ENCODE measurements at regions not wholly inside any gene's neighbourhood (a gene's known extent, or its start where the extent isn't known, plus 50 kb on each side); places are given as distances from the start of the nearest gene placed in this dataset.
"Not testable (repeated sequence)": the region's sequence is repeated elsewhere in the genome, so short reads cannot be mapped to it uniquely, and the experiment has no call there.

DNA sequence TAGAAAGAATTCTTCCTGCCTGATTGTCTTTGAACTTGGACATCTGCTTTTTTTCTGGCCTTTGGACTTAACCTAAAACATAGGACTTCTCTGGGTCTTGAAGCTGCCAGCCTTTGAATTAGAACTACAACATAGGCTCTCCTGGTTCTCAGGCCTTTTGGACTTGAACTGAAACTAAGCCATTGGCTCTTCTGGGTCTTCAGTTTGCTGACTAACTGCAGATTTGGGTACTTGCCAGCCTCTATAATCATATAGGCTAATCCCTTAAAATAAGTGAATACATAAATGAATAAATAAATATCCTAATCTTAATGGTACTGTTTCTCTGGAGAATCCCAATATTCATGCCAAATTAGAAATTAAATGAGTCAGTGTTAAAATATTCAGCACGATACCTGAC is 473.4 kb upstream of the PAPPA start:
- H3K27me3 ChIP-seq (ENCODE audit: control insufficient read depth in 3 of 3, insufficient read depth in 3 of 3, low read length in 3 of 3): no peaks in the 10 kb centered on the region
- H3K36me3 ChIP-seq (ENCODE audit: control insufficient read depth in 3 of 3, insufficient read depth in 2 of 3, low read depth in 1 of 3, low read length in 3 of 3): no peaks in the 10 kb centered on the region
- no peak overlapping the region for H3K4me3 ChIP-seq (ENCODE audit: low read depth in 1 of 3, low read length in 3 of 3)
- FAIRE-seq (no peak), DNase-seq (no peak)
- WGBS, 3 donors: 62 to 83% (median 79%) methylated on average over 1 of the region's 1 CpG
- no peaks in the 10 kb centered on the region for H3K9me3 ChIP-seq (ENCODE audit: control insufficient read depth in 2 of 2, insufficient read depth in 1 of 2, low read depth in 1 of 2, low read length in 1 of 2)
- H3K27ac ChIP-seq (ENCODE audit: low read depth in 1 of 3, low read length in 2 of 3): no peak overlapping the region
- no peaks in the 10 kb centered on the region for H3K4me1 ChIP-seq (ENCODE audit: control insufficient read depth in 3 of 3, insufficient read depth in 2 of 3, low read depth in 1 of 3, low read length in 2 of 3)

DNA sequence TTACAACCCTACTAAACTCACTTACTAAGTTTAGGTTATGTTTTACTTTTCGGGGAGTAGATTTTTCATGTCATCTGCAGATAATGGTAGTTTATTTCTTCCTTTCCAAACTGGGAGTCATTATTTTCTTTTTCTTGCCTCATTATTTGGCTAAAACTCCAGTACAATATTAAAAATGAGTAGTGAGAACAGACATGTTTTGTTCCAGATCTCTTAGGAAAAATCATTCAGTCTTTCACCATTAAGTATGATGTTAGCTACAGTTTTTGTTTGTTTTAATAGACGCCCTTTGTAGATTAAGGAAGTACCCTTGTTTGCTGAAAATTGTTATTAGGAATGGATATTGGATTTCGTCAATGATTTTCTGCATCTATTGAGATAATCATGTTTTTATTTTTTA is 472.0 kb upstream of the PAPPA start:
- Histone ChIP-seq H3K9me3 (ENCODE audit: control insufficient read depth in 2 of 2, insufficient read depth in 1 of 2, low read depth in 1 of 2, low read length in 1 of 2) (no peaks in the 10 kb centered on the region), H3K4me3 (ENCODE audit: low read depth in 1 of 3, low read length in 3 of 3) (no peak overlapping the region), H3K4me1 (ENCODE audit: control insufficient read depth in 3 of 3, insufficient read depth in 2 of 3, low read depth in 1 of 3, low read length in 2 of 3) (no peaks in the 10 kb centered on the region), H3K27me3 (ENCODE audit: control insufficient read depth in 3 of 3, insufficient read depth in 3 of 3, low read length in 3 of 3) (no peaks in the 10 kb centered on the region), H3K36me3 (ENCODE audit: control insufficient read depth in 3 of 3, insufficient read depth in 2 of 3, low read depth in 1 of 3, low read length in 3 of 3) (no peaks in the 10 kb centered on the region), H3K27ac (ENCODE audit: low read depth in 1 of 3, low read length in 2 of 3) (no peak overlapping the region)
- WGBS, 3 donors: 69 to 73% (median 71%) methylated on average over 3 of the region's 3 CpGs
- no peak for DNase-seq
- no peak for FAIRE-seq

DNA sequence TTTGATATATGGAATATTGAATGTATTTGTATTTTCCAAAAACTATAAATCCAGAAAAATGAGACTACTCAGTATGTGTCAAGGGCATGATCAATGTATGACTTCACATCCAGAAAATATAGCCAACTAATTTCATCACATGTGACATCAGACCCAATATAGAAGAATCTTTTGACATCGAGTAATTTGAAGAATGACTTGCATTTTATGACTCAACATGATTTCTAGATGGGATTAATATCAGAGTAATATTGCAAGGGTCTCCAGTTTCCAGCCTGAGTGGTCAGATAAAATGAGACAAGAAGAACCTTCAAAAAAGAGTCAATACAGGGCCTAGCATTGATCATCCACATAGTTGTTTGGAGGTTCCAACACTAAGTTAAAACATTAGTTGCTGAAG is 467.5 kb upstream of the PAPPA start:
- Histone ChIP-seq H3K27me3 (ENCODE audit: control insufficient read depth in 3 of 3, insufficient read depth in 3 of 3, low read length in 3 of 3) (no peaks in the 10 kb centered on the region), H3K9me3 (ENCODE audit: control insufficient read depth in 2 of 2, insufficient read depth in 1 of 2, low read depth in 1 of 2, low read length in 1 of 2) (no peaks in the 10 kb centered on the region), H3K4me3 (ENCODE audit: low read depth in 1 of 3, low read length in 3 of 3) (no peak overlapping the region), H3K36me3 (ENCODE audit: control insufficient read depth in 3 of 3, insufficient read depth in 2 of 3, low read depth in 1 of 3, low read length in 3 of 3) (no peaks in the 10 kb centered on the region), H3K27ac (ENCODE audit: low read depth in 1 of 3, low read length in 2 of 3) (no peak overlapping the region), H3K4me1 (ENCODE audit: control insufficient read depth in 3 of 3, insufficient read depth in 2 of 3, low read depth in 1 of 3, low read length in 2 of 3) (no peaks in the 10 kb centered on the region)
- FAIRE-seq (no peak), DNase-seq (no peak)
- WGBS, 3 donors: 71 to 80% (median 75%) methylated on average over 1 of the region's 1 CpG

DNA sequence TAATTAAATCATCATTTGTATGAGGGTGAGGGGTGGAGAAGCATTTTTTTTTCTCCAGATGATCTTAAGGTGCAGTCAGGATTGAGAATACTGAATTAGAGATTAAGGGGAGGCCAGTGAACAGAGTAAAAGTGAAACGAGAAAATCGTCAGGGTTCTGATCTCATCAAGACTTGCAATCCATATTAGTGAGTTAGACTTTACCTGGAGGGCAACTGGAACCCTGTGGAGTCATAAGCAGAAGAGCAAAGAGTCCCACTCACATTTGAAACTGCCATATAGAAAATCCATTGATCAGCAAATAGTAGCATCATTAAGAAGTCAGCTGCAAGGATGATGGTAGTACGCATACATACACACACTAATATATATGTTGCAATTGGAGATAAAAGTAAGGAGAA is 466.2 kb upstream of the PAPPA start:
- H3K4me1 ChIP-seq (ENCODE audit: control insufficient read depth in 3 of 3, insufficient read depth in 2 of 3, low read depth in 1 of 3, low read length in 2 of 3): no peaks in the 10 kb centered on the region
- FAIRE-seq (no peak), DNase-seq (no peak)
- WGBS, 3 donors: 46 to 77% (median 71%) methylated on average over 3 of the region's 3 CpGs
- H3K4me3 ChIP-seq (ENCODE audit: low read depth in 1 of 3, low read length in 3 of 3): no peak overlapping the region
- no peaks in the 10 kb centered on the region for H3K36me3 ChIP-seq (ENCODE audit: control insufficient read depth in 3 of 3, insufficient read depth in 2 of 3, low read depth in 1 of 3, low read length in 3 of 3)
- H3K27ac ChIP-seq (ENCODE audit: low read depth in 1 of 3, low read length in 2 of 3): no peak overlapping the region
- H3K27me3 ChIP-seq (ENCODE audit: control insufficient read depth in 3 of 3, insufficient read depth in 3 of 3, low read length in 3 of 3): no peaks in the 10 kb centered on the region
- no peaks in the 10 kb centered on the region for H3K9me3 ChIP-seq (ENCODE audit: control insufficient read depth in 2 of 2, insufficient read depth in 1 of 2, low read depth in 1 of 2, low read length in 1 of 2)

DNA sequence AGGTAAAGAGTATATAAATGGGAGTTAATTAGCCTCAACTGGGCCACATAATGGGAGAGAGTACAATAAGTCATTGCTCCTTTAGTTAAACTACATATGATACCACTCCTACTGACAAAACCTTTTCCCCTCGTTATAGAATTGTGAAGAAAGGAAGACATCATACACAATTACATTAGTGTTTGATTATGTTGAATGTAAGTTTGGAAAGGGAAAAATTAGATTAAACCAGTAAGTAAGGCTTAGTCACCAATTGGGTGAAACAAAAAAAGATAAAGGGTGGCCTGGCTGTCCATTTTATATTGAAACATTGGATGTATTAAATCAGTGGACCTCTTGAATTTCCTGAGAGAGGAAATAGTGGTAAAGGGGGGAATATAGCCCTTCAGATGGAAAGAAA is 464.3 kb upstream of the PAPPA start:
- no peaks in the 10 kb centered on the region for H3K4me1 ChIP-seq (ENCODE audit: control insufficient read depth in 3 of 3, insufficient read depth in 2 of 3, low read depth in 1 of 3, low read length in 2 of 3)
- H3K4me3 ChIP-seq (ENCODE audit: low read depth in 1 of 3, low read length in 3 of 3): no peak overlapping the region
- no peaks in the 10 kb centered on the region for H3K36me3 ChIP-seq (ENCODE audit: control insufficient read depth in 3 of 3, insufficient read depth in 2 of 3, low read depth in 1 of 3, low read length in 3 of 3)
- no peak overlapping the region for H3K27ac ChIP-seq (ENCODE audit: low read depth in 1 of 3, low read length in 2 of 3)
- no peak for FAIRE-seq
- no peaks in the 10 kb centered on the region for H3K9me3 ChIP-seq (ENCODE audit: control insufficient read depth in 2 of 2, insufficient read depth in 1 of 2, low read depth in 1 of 2, low read length in 1 of 2)
- no peak for DNase-seq
- WGBS, 3 donors: 21 to 59% (median 29%) methylated on average over 1 of the region's 1 CpG
- no peaks in the 10 kb centered on the region for H3K27me3 ChIP-seq (ENCODE audit: control insufficient read depth in 3 of 3, insufficient read depth in 3 of 3, low read length in 3 of 3)

DNA sequence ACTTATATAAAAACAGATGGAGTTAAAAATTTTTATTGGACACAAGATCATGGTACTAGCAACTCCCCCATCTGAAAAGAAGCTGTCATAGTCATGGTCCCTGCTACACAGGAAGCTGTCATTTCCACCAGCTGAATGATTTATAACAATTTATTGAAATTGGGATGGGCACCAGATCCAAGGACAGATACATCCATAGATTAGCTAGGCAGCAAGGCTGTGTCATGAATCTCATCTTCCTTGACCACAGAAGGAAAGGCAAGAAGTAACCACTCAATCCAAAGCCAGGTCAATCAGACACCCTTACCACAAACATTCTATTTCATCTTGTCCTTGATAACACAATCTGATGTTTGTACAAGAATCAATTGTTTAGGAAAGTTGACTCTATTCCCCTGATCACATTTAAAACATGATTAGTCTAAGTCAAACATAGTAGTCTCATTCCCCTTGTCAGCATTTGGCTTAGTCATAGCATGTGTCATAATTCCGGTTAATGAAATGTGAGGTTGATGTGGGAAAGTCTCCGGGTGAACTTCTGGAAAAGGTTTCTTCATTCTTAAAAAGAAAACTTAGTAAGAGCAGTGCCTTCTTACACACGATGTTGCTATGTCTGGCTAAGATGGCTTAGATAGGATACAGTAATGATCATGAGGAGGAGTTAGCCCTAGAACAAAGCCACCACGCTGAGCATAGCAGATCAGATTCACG is 462.6 kb upstream of the PAPPA start:
- Histone ChIP-seq H3K27me3 (ENCODE audit: control insufficient read depth in 3 of 3, insufficient read depth in 3 of 3, low read length in 3 of 3) (no peaks in the 10 kb centered on the region), H3K9me3 (ENCODE audit: control insufficient read depth in 2 of 2, insufficient read depth in 1 of 2, low read depth in 1 of 2, low read length in 1 of 2) (no peaks in the 10 kb centered on the region), H3K4me3 (ENCODE audit: low read depth in 1 of 3, low read length in 3 of 3) (no peak overlapping the region), H3K27ac (ENCODE audit: low read depth in 1 of 3, low read length in 2 of 3) (no peak overlapping the region), H3K4me1 (ENCODE audit: control insufficient read depth in 3 of 3, insufficient read depth in 2 of 3, low read depth in 1 of 3, low read length in 2 of 3) (no peaks in the 10 kb centered on the region), H3K36me3 (ENCODE audit: control insufficient read depth in 3 of 3, insufficient read depth in 2 of 3, low read depth in 1 of 3, low read length in 3 of 3) (no peaks in the 10 kb centered on the region)
- FAIRE-seq (no peak), DNase-seq (no peak)
- WGBS, 3 donors: 18 to 62% (median 35%) methylated on average over 5 of the region's 5 CpGs

DNA sequence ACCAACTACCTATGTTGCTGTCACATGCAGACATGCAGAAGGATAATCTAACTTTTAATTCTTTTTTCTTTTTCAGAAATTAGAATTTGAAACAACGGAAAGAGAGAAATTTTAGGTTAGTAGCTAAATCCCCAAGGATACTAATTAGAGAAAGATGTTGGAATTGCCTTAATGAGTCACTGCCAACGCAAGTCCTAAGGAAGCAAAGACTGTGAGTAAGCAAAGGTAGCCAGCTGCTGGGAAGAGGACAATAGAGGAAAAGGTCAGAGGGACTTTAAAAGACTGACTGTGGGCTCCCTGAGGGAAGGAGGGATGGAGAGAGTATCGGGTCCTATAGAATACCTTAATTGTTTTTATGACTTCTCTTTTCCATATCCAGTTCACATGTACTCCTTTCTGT is 461.9 kb upstream of the PAPPA start:
- no peak for FAIRE-seq
- Histone ChIP-seq H3K4me1 (ENCODE audit: control insufficient read depth in 3 of 3, insufficient read depth in 2 of 3, low read depth in 1 of 3, low read length in 2 of 3) (no peaks in the 10 kb centered on the region), H3K27me3 (ENCODE audit: control insufficient read depth in 3 of 3, insufficient read depth in 3 of 3, low read length in 3 of 3) (no peaks in the 10 kb centered on the region), H3K36me3 (ENCODE audit: control insufficient read depth in 3 of 3, insufficient read depth in 2 of 3, low read depth in 1 of 3, low read length in 3 of 3) (no peaks in the 10 kb centered on the region), H3K27ac (ENCODE audit: low read depth in 1 of 3, low read length in 2 of 3) (no peak overlapping the region), H3K9me3 (ENCODE audit: control insufficient read depth in 2 of 2, insufficient read depth in 1 of 2, low read depth in 1 of 2, low read length in 1 of 2) (no peaks in the 10 kb centered on the region), H3K4me3 (ENCODE audit: low read depth in 1 of 3, low read length in 3 of 3) (no peak overlapping the region)
- WGBS, 3 donors: 66 to 83% (median 71%) methylated on average over 3 of the region's 3 CpGs
- DNase-seq: no peak

DNA sequence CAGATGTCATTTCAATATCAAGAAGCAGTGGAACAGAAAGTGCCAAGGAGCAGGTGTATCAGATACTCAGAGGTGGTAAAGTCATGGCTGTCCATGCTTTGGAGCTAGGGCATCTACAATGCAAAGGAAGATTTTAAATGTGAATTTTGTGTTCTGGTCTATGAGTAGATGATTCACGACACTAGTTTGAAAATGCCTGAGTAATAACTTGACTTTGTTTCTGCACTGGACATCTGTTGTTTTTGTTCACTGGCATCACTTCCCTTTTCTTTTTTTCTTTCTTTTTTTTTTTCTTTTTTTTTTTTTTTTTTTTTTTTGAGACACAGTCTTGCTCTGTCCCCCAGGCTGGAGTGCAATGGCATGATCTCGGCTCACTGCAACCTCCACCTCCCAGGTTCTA is 460.7 kb upstream of the PAPPA start:
- not testable (repeated sequence) for DNase-seq; FAIRE-seq; H3K9me3 ChIP-seq (ENCODE audit: control insufficient read depth in 2 of 2, insufficient read depth in 1 of 2, low read depth in 1 of 2, low read length in 1 of 2); H3K4me3 ChIP-seq (ENCODE audit: low read depth in 1 of 3, low read length in 3 of 3); H3K27me3 ChIP-seq (ENCODE audit: control insufficient read depth in 3 of 3, insufficient read depth in 3 of 3, low read length in 3 of 3); H3K36me3 ChIP-seq (ENCODE audit: control insufficient read depth in 3 of 3, insufficient read depth in 2 of 3, low read depth in 1 of 3, low read length in 3 of 3); H3K4me1 ChIP-seq (ENCODE audit: control insufficient read depth in 3 of 3, insufficient read depth in 2 of 3, low read depth in 1 of 3, low read length in 2 of 3); H3K27ac ChIP-seq (ENCODE audit: low read depth in 1 of 3, low read length in 2 of 3)
- WGBS, 3 donors: 65 to 83% (median 83%) methylated on average over 2 of the region's 2 CpGs

DNA sequence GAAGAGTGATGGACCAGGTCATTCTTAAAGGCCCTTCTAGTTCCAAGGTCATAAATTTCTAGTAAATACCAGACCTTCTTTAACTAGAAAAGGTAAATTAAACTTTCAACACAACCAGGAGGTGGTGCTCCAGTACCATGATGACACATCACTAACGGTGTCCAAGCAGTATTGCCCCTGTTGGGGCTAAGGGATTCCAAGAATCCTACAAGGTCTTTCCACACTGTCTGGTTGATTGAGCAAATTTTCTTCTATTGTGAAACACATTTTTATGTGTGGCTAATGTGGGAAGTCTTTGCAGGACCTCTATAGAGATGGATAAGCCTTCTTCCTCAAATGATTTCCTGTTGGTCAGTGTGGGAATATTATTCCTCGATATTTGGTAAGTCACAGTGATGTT is 459.6 kb upstream of the PAPPA start:
- Histone ChIP-seq H3K9me3 (ENCODE audit: control insufficient read depth in 2 of 2, insufficient read depth in 1 of 2, low read depth in 1 of 2, low read length in 1 of 2) (no peaks in the 10 kb centered on the region), H3K27me3 (ENCODE audit: control insufficient read depth in 3 of 3, insufficient read depth in 3 of 3, low read length in 3 of 3) (no peaks in the 10 kb centered on the region), H3K36me3 (ENCODE audit: control insufficient read depth in 3 of 3, insufficient read depth in 2 of 3, low read depth in 1 of 3, low read length in 3 of 3) (no peaks in the 10 kb centered on the region), H3K27ac (ENCODE audit: low read depth in 1 of 3, low read length in 2 of 3) (no peak overlapping the region), H3K4me1 (ENCODE audit: control insufficient read depth in 3 of 3, insufficient read depth in 2 of 3, low read depth in 1 of 3, low read length in 2 of 3) (no peaks in the 10 kb centered on the region), H3K4me3 (ENCODE audit: low read depth in 1 of 3, low read length in 3 of 3) (no peak overlapping the region)
- FAIRE-seq (no peak), DNase-seq (no peak)
- WGBS, 3 donors: 36 to 45% (median 39%) methylated on average over 2 of the region's 2 CpGs
